Forelimb muscle (tissue), 1 donor: ENCODE measurements at regions not wholly inside any gene's neighbourhood (a gene's known extent, or its start where the extent isn't known, plus 50 kb on each side); places are given as distances from the start of the nearest gene placed in this dataset.

Experiments
- DNase-seq: peaks from one replicate; pipeline ENCODE4 v3.0.0-alpha.2; 2013; ENCODE audit warnings: low read depth

DNA sequence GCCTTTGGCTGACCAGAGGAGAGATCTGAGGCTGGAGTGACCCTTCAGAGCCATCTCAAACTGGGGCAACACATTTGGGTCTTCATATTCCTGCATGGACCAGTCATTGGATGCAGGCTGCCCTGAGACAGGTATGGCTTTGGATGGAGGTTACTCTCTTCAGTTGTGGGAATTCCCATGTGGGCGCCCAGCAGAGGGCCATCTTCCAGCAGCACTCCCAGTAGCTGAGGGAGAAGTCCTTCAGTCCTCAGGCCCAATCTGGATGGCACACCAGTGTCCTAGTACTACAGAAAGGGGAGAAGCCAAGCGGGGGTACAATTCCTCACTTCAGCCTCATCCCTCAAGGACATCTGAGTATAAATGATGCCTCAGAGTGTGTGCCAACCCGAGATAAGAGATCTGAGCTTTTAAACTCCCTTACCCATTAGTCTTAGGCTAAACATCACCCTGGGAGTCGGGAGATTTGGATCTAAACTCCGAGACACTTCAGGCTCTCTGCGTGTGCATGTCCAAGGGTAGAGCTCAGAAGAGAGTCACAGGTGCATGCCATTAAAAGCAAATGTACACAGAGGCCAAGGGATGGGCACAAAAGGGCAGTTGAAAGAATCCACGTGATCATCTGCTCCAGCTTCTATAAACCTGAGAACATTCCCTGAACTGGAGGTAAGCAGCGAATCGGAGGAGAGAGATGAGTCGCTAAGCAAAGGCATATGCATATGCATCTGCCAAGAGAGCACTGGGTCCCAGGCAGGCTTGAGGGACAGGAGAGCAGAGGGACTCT lies 204.6 kb downstream of the CD83 start:
- DNase-seq, result no peak

DNA sequence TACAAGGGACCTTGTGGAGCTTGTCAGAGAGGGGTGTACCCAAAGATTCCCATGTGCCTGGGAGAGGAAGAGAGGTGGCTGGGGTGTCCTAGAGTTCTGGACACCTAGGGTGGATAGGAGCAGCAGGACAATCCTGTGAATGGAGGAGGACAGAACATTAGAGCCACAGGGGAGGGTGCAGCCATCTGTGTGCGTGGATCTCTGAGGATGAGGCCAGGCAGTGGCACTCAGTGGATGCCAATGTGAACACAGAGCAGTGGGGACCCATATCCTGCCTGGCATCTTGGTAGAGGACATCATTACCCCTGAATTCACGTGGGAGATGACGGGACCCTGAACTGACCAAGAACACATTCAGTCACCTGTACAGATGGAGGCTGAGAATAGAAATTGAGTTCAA lies 205.3 kb downstream of the CD83 start:
- no peak for DNase-seq

DNA sequence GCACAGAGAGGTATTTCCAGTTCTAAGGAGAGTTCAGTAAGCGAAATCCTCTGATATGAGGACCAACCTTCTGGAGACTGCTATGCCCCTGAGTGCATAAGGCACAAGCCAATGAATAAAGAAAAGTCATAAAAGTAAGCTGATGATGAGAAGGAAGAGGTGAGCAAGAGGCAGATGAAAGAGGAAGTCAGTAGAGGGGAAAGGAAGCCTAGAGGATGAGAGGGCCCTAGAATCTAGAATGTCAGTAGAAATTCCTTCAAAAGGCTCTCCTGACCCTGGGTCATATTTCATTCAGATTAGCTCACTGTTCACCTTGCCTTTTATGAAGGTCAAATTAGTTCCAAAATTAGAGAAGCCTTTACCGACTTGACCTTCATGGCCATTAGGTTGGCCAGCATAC lies 209.2 kb downstream of the CD83 start:
- DNase-seq, result no peak

DNA sequence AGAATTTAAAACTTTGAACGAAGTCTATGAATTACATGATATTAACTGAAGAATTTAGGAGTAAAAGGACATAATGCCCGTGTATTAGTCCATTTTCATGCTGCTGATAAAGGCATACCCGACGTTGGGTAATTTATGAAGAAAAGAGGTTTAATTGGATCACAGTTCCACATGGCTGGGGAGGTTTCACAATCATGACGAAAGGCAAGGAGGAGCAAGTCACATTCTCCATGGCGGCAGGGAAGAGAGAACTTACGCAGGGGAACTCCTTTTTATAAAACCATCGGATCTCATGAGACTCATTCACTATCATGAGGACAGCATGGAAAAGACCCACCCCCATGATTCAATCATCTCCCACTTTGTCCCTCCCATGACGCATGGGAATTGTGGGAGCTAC lies 210.6 kb downstream of the CD83 start:
- no peak for DNase-seq

DNA sequence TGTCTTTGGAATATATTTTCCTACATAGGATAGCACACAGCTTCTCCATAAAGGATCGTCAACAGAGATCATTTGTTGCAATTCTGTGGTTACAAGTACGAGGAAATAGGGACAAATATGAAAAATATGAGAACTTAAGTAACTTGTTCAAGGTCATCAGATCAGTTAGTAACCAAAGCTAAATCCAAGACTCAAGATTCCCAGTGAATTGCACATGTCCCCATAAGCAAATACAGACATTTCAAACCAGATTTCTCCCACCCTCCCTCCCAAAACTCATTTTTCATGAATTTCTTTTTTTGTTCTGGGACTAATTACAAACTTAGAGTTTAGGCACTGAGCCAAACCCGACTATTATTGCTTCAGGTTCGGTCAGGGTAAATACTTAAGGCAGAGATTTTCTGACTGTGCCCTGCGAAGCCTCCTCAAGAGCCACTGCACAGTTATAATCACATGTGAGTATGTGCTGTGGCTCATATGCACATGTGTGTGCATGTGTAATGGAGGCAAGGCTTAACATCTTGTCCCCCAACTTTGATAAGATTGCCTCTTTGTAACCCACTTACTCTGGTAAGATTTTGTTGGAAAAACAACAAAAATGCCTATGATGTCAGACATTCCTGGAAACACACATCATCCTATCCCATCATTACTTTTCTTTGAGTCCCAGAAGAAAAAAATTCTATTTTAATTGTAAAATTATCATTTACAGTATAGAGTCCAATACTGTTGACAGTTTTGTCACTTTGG lies 216.2 kb downstream of the CD83 start:
- DNase-seq, result no peak

DNA sequence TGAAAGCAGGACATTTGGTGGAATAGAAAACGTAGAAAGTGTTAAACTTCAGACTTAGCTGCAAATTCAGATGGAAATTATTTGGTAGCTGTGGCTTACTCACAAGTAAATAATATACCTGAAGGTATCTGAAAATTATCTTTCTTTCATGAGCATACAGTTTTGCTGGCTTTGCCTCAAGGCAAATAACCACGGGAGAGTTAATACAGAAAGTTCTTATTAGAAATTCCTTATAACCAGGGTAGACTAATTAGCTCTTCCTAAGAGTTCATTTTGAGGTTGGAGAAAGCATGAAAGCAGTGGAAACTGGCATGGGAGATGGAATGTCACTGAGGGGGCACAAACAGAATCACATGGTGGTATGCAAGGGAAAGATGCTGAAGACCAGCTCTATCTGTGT lies 217.5 kb downstream of the CD83 start:
- no peak for DNase-seq

DNA sequence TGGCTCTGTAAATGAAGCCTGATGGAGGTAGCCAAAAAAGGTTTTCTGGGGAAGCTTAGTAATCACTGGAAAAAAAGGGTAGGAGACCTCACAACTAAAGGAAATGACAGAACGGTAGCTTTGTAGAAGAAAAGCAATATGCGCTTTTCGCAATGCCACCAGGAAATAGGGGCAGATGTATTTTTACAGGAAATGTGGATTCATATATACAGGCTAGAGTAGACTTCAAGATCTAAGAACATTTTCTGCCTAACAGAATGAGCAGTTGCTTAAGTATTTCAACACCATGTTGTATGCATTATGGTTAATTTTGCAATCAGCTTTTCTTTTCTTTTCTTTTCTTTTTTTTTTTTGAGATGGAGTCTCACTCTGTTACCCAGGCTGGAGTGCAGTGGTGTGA lies 219.6 kb downstream of the CD83 start:
- no peak for DNase-seq

DNA sequence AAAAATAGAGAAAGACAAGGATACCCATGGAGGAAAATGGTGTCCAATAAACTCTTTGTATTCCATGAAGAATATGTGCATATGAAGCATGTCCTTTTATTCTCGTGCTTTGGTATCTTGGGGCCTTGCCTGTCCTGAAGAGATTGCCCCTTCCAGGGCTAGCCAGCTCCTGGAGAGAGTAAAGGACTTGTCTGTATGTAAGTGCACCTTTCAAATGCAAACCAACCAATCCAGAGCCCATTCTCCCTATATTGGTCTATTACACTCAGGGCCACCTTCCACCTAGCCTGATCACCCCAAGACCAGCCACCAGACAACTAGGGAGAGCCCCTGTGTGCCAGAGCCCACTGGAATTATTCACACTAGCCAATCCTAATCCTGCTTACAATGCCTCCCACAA lies 221.6 kb downstream of the CD83 start:
- no peak for DNase-seq

DNA sequence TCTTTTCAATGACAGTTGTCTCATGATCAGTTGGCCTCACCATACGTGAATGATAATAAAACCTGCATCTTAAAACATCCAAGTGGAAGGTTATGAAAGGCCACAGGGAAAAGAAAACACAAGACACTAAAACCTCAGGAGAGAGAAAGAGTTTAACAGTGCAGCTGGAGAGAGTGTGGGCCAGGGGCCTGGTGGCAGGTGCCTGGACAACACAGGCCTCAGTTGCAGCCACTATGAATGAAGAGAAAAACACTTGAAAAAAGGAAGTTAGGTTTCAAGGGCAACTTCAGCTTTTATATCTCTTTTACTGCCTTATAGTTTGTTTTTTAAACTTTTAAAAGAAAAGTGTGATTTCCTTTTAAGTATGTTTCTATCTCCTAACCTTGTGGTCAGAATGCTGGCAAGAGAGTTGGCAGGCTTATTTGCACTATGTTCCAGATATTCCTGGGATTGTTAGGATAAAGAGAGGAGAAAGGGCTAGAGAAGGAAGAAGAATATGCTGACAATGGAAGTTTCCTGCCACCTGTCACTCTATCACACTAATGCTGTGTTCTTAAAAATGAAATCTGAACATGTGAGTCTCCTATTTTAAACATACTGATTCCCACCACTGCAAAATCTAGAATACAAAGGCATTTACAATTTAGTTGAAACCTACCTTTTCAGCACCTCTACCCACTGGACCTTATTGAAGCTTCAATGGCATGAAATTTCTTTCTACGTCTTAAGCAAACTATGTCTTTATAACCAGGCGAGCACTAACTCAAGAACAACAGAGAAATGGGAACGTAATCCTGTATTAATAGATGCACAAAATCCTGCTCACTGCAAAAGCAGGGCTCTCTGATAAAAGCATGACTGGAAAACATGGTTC lies 222.4 kb downstream of the CD83 start:
- DNase-seq, result no peak

DNA sequence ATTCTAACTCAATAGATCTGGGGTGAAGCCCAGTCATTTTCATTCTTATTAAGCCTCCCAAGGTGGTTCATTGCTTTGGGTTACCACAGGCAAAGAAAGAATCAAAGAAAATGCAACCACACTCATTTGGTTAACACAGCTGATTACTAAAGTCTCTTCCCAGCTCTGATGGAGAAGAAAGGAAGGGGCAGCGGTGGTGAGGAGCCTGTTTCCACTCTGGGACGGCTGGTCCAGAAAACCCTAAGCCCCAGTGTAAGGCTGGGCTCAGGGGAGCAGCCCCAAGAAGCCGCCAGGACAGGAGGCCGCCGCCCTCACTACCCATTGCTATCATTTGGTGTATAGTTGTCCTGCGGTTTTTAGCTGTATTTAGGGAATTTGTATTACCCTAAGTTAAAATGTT lies 226.9 kb downstream of the CD83 start:
- no peak for DNase-seq

DNA sequence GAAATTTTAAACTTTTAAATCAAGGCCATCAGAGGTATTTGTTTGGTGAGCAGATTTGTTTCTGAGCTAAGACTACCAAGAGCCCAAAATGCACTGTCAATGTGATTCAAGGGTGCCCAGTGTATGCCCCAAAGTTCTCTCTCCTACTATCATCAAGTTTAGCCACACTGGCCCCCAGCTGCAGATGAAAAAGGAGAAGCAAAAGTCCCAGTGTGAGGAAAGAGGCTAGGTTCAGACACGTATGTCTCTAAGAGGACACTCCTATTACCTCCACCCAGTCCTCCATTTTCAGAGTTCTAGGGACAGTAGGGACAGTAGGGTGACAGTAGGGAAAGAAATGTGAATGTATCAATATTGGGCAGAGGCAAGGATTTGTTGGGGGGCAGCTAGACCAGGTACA lies 230.8 kb downstream of the CD83 start:
- DNase-seq, result no peak

DNA sequence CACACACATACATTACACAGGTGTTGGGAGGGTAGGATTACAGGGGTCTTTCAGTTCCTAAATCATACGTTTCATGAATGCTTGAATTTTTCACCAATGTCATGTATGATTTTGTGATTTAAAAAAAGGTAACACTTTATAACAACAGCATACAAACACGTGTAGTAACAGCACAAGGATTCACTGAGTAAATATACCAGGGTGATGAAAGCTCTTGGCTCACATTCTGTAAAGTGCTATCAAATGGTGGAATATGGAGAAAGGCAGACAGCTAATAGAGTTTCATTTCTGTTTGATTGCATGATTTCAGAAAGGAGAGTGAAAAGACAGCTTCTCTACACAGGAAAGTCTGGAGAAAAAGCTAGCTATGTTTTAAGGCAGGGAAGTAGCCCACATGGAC lies 231.9 kb downstream of the CD83 start:
- DNase-seq, result no peak

DNA sequence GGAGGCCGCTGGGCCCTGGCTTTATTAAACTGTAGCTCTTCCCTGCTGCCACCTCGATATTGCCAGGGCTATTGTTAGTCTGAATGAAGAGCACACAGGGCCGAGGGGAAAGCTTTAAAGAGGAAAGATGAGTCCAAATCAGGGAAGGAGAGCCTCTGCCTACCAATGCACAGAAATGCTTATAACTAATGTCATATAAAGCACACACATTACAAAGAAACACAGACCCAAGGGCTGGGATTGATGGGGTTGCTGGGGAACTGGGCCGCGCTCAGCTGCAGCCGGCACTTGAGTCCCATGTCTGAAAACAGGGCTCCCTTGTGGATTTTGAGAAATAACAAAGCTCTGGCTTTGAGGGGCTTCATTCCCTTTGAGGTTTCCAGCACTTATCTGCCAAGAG lies 232.6 kb downstream of the CD83 start:
- DNase-seq, result no peak

DNA sequence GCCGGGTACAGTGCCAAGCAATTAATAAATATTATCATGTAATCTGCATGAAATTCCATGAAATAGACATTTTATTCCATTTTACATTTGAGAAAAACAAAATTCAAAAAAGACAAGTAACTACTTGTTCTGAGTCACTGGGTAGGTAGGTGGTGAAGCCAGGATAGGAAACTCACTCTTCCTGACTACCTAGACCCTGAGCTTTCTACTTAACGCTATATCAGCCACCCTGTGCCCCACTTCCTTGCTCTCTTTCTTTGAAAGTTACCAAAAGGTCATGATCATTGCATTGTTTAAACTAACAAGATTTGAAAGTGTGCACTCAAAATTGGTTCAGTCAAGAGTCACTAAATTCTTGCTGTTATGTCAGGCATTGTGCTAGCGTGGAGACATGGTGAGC lies 235.7 kb downstream of the CD83 start:
- no peak for DNase-seq

DNA sequence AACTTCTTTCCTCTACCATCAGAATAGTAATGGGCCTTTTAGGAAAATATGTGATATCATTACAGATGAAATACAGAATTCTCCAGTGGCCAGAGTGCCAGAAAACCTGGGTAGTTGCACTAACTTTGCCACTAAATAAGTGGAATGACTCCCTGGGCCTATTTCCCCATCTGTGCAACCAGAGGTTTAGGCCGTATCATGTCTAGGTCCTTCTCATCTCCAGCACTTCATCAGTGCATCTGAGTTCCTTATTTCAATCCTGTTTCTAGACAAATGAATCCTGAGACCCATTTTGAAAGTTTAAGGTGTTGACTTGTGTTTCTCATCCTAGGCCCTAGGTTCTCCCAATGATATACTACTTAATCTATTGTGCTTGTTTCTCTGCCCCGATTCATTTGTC lies 236.2 kb downstream of the CD83 start:
- DNase-seq, result no peak

DNA sequence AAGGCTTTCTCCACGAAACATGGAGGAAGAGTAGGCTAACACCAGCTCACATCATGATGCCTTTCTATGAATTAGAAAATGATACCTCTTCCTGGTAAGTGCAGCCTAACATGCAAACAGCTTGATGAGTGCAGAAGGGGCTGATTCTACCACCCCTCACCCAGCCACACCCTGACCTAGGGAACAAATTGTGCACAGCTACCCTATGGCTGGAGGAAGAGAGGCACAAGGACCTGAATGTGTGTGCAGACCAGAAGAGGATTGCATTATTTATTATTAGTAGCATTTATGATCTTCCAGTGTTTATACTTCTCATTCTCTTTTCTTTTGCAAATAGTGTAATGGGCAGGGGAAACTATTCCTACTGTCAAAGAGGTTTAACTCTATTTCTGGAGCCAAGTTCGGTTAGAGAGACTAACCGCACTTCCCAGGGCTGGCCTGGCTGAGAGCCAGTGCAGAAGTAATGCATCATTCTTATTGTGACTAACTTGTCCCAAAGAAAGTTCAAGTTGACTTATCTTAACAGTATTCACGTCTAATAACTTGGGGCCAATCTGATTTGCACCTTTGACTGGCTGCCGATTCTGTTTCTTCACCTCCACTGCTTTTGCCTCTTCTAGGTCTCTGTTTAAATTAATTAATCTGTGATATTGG lies 237.5 kb downstream of the CD83 start:
- DNase-seq, result peak; percentile 25

DNA sequence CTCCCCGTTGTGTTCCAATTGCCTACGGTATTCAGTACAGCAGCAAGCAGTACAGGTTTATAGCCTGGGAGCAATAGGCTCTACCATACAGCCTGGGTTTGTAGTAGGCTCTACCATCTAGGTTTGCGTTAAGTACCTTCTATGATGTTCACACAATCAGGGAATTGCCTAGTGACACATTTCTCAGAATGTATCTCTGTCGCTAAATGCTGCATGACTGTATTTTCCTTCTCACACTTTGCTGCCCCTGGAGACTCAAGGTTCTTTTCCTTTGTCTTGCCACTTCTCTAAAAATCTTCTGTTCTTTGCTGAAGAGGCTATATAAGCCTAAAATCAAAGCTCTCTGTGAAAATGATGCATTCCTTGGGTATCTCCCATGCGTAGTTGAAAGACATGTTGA lies 241.9 kb downstream of the CD83 start:
- DNase-seq, result no peak

DNA sequence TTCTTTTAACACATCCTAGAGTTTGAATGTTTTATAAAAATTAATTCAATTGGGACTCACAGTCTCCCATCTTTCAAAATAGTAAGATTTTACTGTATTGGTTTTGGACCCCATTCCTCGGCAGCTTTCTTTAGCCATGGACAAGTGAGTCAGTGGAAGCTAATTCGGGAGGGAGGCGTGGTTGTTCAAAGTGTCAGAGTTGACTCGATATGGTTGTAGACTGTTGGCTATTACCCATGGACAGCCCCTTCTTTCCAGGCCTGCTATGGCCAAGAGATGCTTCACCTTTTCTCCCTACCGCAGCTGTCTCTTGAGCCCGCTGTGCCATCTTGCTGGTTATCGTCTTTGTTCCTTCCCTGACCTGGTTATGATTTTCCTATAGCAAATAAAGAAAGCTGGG lies 243.0 kb downstream of the CD83 start:
- DNase-seq, result no peak

DNA sequence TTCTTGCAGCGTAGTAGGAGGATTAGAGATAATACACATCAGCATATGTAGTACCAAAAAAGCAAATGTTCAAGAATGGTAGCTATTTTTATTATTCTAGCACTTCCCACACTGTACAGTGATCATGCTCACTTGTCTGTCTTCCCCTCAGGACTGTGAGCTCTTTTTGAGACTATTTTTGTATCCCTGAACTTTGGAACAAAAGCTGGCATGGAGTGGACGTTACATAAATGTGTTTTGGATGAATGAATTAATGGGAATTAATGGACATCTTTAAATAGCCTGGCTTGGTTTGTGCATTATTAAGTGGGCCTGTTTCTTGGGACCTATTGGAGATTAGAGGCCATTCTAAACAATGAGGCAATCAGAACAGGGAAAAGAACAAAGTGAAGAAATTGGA lies 243.7 kb downstream of the CD83 start:
- DNase-seq, result no peak

DNA sequence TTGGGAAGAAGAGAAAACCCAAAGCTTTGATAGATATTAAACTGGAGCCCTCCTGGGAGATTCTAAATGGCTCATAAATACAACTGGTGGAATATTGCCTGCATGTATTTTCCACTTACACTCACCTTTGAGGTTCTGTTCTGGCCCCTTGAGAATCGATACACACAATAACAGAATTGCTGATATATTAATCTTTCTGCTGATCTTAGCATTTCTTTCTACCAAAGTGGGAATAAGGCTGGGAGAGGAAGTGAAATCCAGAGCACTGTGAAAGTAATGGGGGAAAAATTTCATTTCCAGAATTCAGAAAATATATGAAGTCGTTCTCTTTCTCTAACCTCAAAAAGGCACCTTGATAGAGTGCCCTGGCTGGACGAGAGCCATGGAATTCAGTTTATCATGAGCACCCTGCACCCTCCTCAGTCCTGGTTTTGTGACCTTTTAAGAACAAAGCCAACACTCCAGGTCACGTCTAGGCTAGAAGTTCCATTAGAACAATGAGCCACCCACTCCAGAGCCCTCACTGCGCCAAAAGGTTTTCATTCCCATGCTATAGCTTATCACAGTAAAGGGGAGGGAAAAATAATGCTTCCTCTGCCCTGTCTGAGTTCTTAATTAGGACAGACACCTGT lies 244.5 kb downstream of the CD83 start:
- no peak for DNase-seq

DNA sequence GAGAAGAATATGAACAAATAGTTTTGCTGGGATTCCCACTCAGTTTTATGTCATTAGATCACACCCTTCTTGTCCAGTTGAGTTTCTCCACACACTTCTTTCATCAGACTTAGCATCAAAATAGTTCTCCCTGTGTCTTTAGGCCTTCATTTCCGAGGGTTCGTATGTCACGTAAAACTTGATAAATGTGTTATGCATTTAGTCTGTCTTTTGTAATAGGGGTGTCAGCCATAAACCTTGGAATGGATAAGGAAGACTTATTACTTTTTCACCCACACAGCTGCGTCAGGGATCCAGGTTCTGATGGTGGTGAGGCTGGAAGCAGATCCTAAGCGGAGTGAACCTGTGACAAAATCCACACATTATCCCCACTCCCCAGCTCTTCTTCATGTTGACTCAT lies 246.8 kb downstream of the CD83 start:
- DNase-seq, result no peak

DNA sequence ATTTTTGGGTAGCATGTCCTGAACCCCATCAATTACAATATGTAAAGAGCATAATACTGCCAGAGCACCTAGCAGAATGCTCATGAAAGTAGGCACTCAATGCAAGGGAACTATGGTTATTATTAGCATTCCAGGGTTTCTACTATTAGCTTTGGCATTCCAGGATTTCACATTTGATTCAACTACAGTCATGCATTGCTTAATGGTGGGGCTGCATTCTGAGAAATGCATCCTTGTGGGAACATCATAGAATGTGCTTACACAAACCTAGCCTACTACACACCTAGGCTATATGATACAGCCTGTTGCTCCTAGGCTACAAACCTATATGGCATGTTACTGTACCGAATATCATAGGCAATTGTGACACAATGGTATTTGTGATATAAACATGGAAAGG lies 247.8 kb downstream of the CD83 start:
- DNase-seq, result no peak
